HG03520 (cell line): ENCODE measurements at regions not wholly inside any gene's neighbourhood (a gene's known extent, or its start where the extent isn't known, plus 50 kb on each side); places are given as distances from the start of the nearest gene placed in this dataset.

Experiments
- ATAC-seq: cut with Tn5 transposase; IDR thresholded peaks from one replicate; pipeline ENCODE4 v1.9.1; 2021; ENCODE audit warnings: mild to moderate bottlenecking, moderate library complexity; ENCODE audit not compliant: unreplicated experiment

GRCh38 chr14:99098199-99098598 lies 173.8 kb downstream of the BCL11B start:
- ATAC-seq, result no peak

GRCh38 chr14:99099051-99099787 lies 172.8 kb downstream of the BCL11B start:
- no peak for ATAC-seq

- ATAC-seq, result no peak
These were observed 171.3 kb downstream of the BCL11B start for GRCh38 chr14:99100497-99101270.

DNA sequence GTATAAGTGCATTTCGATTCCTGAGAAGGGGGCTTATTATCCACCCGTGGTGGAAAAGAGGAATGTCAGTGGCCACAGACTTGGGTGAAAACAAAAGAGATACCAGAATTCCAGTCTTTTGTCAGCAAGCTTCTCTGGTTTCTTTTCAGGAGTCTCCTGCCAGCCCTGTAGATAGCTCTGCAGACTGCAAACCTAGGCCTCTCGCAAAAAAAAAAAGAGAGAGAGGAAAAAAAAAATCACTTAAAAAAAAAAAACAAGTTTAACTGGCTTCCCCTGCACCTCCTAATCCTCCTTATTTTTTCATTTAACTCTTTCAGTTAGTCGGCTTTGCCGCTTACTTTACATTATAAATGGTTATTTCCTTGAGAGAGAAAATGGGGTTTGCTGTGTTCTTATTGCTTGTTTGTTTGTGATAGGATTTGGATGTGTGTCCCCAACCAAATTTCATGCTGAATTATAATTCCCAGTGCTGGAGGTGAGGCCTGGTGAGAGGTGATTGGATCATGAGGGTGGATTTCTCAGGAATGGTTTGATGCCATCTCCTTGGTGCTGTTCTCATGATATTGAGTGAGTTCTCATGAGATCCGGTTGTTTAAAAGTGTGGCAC lies 170.0 kb downstream of the BCL11B start:
- no peak for ATAC-seq

DNA sequence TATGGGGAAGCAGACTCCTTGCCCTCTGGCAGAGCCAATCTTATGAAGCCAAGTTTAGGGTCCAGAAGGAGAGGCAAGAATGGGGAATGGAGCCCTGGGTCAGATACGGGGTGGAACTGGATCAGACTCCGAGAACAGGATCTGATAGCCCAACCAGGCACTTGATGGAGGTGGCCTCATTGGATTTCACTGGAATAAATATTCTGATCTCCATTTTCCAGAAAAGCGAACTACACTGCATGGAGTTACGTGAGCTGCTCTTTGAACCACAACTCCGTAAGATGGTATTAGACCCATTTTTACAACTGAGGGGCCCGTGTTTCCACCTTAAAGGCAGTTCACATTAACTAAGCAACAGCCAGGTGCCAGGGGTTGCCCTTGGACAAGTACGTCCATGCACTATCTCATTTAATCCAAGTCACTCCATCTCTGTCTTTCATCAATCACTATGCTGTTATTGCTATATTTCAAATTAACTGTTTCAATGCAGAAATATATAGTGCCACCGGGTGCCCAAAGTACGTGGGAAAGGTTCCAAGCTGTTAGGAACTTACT lies 155.2 kb downstream of the BCL11B start:
- ATAC-seq, result no peak

DNA sequence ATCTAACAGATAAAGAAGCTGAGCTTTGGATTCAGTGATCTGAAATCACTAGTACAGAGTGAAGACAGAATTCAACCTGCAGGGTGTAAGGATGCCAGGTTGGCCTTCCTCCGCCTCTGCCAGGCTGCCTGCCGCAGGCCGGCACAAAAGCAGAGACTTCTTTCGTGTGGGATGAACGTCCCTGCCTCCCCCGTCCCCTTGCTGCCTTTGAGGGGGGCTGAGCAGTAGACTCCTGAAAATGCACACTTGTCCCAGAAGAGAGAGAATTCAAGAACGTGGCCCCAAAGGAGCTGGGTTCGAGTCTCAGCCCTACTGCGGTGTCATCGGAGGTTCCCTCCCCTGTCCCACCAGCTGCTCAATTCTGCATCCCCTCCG lies 154.3 kb downstream of the BCL11B start:
- ATAC-seq, result no peak

DNA sequence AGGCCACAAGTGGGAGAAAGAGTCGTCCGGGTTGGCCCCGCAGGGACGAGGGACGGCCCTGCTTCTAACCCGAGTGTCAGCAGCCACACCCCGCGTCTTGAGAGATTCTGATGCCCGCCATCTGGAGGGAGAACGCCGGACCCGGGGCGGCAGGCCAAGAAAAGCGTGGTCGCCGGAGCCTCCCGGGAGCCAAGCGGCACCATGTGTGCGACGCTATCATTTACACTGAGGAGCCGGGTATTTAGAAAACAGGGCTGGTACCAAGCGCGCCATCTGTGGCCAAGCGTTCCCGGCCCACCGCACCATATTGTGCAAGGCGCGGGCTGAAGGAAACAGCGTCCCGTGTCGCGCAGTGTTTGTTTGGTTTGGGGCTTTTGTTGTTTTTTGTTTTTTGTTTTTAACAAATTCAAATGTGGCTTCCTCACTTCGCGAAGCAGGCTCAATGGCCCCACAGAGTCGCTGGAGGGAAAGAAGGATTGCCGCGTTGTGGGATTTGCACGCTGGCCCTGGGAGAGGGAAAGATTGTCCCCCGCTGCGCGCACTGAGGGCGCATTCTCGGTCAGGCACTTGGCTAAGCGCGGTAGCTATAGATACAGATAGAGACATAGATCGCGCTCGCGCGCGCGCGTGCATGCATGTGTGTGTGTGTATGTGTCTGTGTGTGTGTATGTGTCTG lies 153.8 kb downstream of the BCL11B start:
- no peak for ATAC-seq

GRCh38 chr14:99118946-99119345 lies 153.1 kb downstream of the BCL11B start:
- no peak for ATAC-seq
